ENCODE measurements at regions not wholly inside any gene's neighbourhood (a gene's known extent, or its start where the extent isn't known, plus 50 kb on each side); places are given as distances from the start of the nearest gene placed in this dataset.

GRCh38 chr7:68449099-68449498 is 1149.2 kb upstream of the AUTS2 start:
- no peak for DNase-seq

GRCh38 chr7:68449816-68450215 is 1148.5 kb upstream of the AUTS2 start:
- no peak for DNase-seq

GRCh38 chr7:68454931-68455330 is 1143.3 kb upstream of the AUTS2 start:
- no peak for DNase-seq

GRCh38 chr7:68456469-68456868 is 1141.8 kb upstream of the AUTS2 start:
- no peak for DNase-seq

GRCh38 chr7:68457481-68457880 is 1140.8 kb upstream of the AUTS2 start:
- DNase-seq = no peak

GRCh38 chr7:68458010-68458908 is 1140.0 kb upstream of the AUTS2 start:
- DNase-seq = no peak

GRCh38 chr7:68461430-68461829 is 1136.8 kb upstream of the AUTS2 start:
- DNase-seq = no peak

- no peak for DNase-seq
Observed at GRCh38 chr7:68470836-68471435, 1127.3 kb upstream of the AUTS2 start.

GRCh38 chr7:68472688-68473087 is 1125.6 kb upstream of the AUTS2 start:
- DNase-seq = no peak

GRCh38 chr7:68474661-68475216 is 1123.5 kb upstream of the AUTS2 start:
- no peak for DNase-seq

GRCh38 chr7:68476966-68477365 is 1121.3 kb upstream of the AUTS2 start:
- no peak for DNase-seq

GRCh38 chr7:68478326-68478725 is 1119.9 kb upstream of the AUTS2 start:
- no peak for DNase-seq

- DNase-seq = no peak
Observed at GRCh38 chr7:68482800-68483199, 1115.5 kb upstream of the AUTS2 start.

- no peak for DNase-seq
Observed at GRCh38 chr7:68484731-68485130, 1113.5 kb upstream of the AUTS2 start.

GRCh38 chr7:68485253-68485917 is 1112.9 kb upstream of the AUTS2 start:
- DNase-seq = no peak

- no peak for DNase-seq
Observed at GRCh38 chr7:68488341-68489060, 1109.8 kb upstream of the AUTS2 start.

GRCh38 chr7:68491523-68492358 is 1106.5 kb upstream of the AUTS2 start:
- DNase-seq = no peak

GRCh38 chr7:68492359-68492690 is 1106.0 kb upstream of the AUTS2 start:
- no peak for DNase-seq

- DNase-seq = no peak
Observed at GRCh38 chr7:68503400-68503799, 1094.9 kb upstream of the AUTS2 start.

GRCh38 chr7:68504716-68505115 is 1093.6 kb upstream of the AUTS2 start:
- no peak for DNase-seq

- no peak for DNase-seq
Observed at GRCh38 chr7:68505721-68506120, 1092.6 kb upstream of the AUTS2 start.

GRCh38 chr7:68507668-68508067 is 1090.6 kb upstream of the AUTS2 start:
- DNase-seq = no peak

All from NK-92 treated with Interleukin-12 subunit alpha and Interleukin-12 subunit beta, amount 100 ng/mL, for 24 hours (cell line).